Central memory CD4-positive, alpha-beta T cell (primary cell): ENCODE measurements at regions not wholly inside any gene's neighbourhood (a gene's known extent, or its start where the extent isn't known, plus 50 kb on each side); places are given as distances from the start of the nearest gene placed in this dataset.
A peak's percentile ranks its signal among the peaks of the same experiment; 100 is the strongest.
"Not testable (repeated sequence)": the region's sequence is repeated elsewhere in the genome, so short reads cannot be mapped to it uniquely, and the experiment has no call there.

Experiments used
- DNase-seq: peaks from one replicate; pipeline ENCODE4 v3.0.0; 2022

- not testable (repeated sequence) for DNase-seq
Measured at GRCh38 chr1:120617493-120617892, 106.3 kb upstream of the NBPF26 start.

GRCh38 chr1:120619867-120620692 is 103.7 kb upstream of the NBPF26 start:
- not testable (repeated sequence) for DNase-seq

- not testable (repeated sequence) for DNase-seq
Measured at GRCh38 chr1:120620693-120620969, 103.1 kb upstream of the NBPF26 start.

- DNase-seq = not testable (repeated sequence)
Measured at GRCh38 chr1:120621278-120621677, 102.5 kb upstream of the NBPF26 start.

- DNase-seq = not testable (repeated sequence)
Measured at GRCh38 chr1:120623539-120623938, 100.2 kb upstream of the NBPF26 start.

- not testable (repeated sequence) for DNase-seq
Measured at GRCh38 chr1:120624565-120625064, 99.1 kb upstream of the NBPF26 start.

GRCh38 chr1:120629832-120630455 is 93.8 kb upstream of the NBPF26 start:
- DNase-seq = not testable (repeated sequence)

- DNase-seq = not testable (repeated sequence)
Measured at GRCh38 chr1:120634816-120635806, 88.6 kb upstream of the NBPF26 start.

- not testable (repeated sequence) for DNase-seq
Measured at GRCh38 chr1:120640261-120641013, 83.3 kb upstream of the NBPF26 start.

GRCh38 chr1:120641014-120641302 is 82.8 kb upstream of the NBPF26 start:
- not testable (repeated sequence) for DNase-seq

GRCh38 chr1:120647182-120647581 is 76.6 kb upstream of the NBPF26 start:
- not testable (repeated sequence) for DNase-seq

- not testable (repeated sequence) for DNase-seq
Measured at GRCh38 chr1:120648915-120649623, 74.7 kb upstream of the NBPF26 start.

- not testable (repeated sequence) for DNase-seq
Measured at GRCh38 chr1:120649730-120650129, 74.0 kb upstream of the NBPF26 start.

- DNase-seq = not testable (repeated sequence)
Measured at GRCh38 chr1:120654114-120654513, 69.6 kb upstream of the NBPF26 start.

GRCh38 chr1:120655394-120655793 is 68.4 kb upstream of the NBPF26 start:
- DNase-seq = not testable (repeated sequence)

GRCh38 chr1:120656116-120656515 is 67.6 kb upstream of the NBPF26 start:
- DNase-seq = not testable (repeated sequence)

GRCh38 chr1:120657804-120658203 is 65.9 kb upstream of the NBPF26 start:
- DNase-seq = not testable (repeated sequence)

GRCh38 chr1:120658622-120659021 is 65.1 kb upstream of the NBPF26 start:
- not testable (repeated sequence) for DNase-seq

GRCh38 chr1:120659133-120659532 is 64.6 kb upstream of the NBPF26 start:
- not testable (repeated sequence) for DNase-seq

- DNase-seq = not testable (repeated sequence)
Measured at GRCh38 chr1:120664376-120665249, 59.1 kb upstream of the NBPF26 start.

- DNase-seq = peak; percentile 2
Measured at GRCh38 chr1:120665250-120665577, 58.5 kb upstream of the NBPF26 start.
